ENCODE measurements at regions not wholly inside any gene's neighbourhood (a gene's known extent, or its start where the extent isn't known, plus 50 kb on each side); places are given as distances from the start of the nearest gene placed in this dataset.
A peak's percentile ranks its signal among the peaks of the same experiment; 100 is the strongest.

DNA sequence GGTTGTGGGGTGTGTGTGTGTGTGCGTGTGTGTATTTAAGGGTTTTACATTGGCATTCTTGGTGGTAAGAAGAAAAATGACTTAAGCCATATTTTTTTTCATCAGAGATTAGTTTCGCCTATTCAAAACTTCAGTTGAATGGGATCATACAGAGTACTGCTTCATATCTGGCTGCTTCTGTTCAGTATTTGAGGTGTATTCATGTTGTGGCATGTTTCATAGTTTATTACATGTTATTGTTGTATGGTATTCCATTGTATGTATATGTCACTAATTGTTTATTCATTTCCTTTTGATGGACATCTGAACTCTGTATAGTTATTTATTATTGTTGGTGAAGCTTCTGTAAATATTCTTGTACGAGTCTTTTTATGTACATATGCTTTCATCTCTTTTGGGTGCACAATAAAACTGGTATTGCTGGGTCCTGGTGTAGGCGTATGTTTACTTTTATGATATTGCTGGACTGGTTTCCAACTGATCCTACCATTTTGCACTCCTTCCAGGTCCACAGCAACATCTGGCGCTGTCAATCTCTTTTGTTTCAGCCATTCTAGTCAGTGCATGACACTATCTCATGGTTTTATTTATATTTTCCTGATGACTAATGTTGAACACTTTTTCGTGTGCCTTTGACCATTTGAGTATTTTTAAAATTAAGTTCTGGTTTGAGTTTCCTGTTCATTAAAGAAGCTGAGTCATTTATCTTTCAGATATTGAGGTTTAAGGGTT is 77.4 kb upstream of the MAF start:
- DNase-seq, result no peak

- DNase-seq, result no peak
Measured at GRCh38 chr16:79673635-79674034, 73.1 kb upstream of the MAF start.

- DNase-seq, result no peak
Measured at GRCh38 chr16:79672524-79672923, 72.0 kb upstream of the MAF start.

DNA sequence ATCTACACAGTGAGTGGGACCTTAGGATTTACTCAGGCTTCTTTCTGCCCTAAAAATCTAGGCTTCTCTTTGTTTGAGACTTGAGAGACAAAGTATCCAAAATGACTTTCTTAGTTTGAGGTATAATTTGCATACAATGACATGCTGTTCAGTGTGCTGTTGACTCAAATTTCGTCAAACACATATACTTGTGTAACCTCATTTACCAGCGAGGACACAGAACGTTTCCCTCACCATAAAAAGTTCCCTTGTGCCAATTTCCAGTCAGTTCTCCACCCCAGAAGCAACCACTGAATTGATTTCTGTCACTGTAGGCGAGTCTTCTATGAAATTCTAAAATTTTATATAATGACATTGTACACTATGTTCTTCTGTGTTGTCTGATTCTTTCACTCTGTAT is 68.0 kb upstream of the MAF start:
- DNase-seq, result no peak

- DNase-seq, result no peak
Measured at GRCh38 chr16:79665970-79666369, 65.4 kb upstream of the MAF start.

- DNase-seq, result no peak
Measured at GRCh38 chr16:79664407-79664806, 63.9 kb upstream of the MAF start.

GRCh38 chr16:79662669-79663313 is 62.3 kb upstream of the MAF start:
- DNase-seq, result no peak

DNA sequence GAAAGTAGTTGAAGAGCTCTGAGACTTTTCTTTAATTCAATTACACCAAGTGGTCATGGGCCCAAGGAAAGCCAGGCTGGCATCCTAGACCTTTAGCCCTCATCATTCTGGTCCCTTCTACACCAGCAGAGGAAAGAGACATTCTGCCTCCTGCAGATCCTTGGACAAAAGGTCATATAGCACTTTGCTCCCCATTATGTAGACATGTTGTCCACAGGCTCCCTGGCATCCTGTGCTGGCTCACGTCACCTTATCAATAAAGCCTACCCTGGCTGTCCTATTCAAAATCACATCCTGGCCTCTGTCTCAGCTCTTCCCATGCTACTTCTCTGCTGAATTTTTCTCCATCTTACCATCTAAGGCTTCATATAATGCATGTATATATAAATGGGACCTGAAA is 61.6 kb upstream of the MAF start:
- DNase-seq, result no peak

DNA sequence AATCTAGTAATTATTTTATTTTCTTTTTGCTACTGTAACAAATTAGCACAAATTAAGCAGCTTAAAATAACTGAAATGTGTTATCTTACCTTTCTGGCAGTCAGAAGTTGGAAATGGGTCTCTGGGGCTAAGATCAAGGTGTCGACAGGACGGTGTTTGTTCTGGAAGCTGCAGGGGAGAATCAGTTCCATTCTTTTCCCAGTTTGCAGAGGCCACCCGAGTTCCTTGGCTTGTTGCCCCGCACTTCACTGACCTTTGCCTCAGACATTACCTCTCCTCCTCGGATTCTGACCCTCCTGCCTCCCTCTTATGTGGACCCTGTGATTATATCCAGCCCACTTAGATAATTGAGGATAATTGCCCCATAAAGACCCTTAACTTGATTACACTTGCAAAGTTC is 61.0 kb upstream of the MAF start:
- DNase-seq, result no peak

GRCh38 chr16:79659344-79659743 is 58.8 kb upstream of the MAF start:
- DNase-seq, result no peak

GRCh38 chr16:79658301-79659033 is 57.9 kb upstream of the MAF start:
- DNase-seq, result peak; percentile 15

DNA sequence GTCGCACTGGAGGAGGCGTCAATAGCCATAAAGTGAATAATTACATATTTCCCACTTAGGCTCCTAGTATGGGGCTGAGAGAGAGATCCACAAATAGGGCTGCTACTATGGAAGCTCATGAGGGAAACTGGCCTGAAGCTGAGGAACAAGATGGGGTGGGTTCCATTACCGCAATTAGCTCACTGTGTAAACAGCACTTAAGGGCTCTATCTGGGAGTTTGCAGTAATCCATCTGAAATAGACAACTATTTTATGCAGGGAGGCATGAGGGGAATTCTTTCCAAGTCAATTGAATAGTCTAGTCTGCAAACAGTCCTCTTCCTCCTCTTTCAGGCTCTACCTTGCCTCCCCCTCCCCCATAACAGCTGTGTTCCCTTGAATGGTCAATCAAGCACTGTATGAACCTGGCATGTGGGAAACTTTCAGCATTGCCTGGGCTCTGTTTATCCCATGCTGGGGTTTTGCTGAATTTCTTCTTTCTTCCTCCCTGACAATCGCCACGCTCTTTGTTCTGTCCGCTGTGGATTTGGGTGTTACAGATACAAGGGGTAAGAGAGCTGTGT is 56.1 kb upstream of the MAF start:
- DNase-seq, result no peak

- DNase-seq, result no peak
Measured at GRCh38 chr16:79653373-79653891, 52.9 kb upstream of the MAF start.

DNA sequence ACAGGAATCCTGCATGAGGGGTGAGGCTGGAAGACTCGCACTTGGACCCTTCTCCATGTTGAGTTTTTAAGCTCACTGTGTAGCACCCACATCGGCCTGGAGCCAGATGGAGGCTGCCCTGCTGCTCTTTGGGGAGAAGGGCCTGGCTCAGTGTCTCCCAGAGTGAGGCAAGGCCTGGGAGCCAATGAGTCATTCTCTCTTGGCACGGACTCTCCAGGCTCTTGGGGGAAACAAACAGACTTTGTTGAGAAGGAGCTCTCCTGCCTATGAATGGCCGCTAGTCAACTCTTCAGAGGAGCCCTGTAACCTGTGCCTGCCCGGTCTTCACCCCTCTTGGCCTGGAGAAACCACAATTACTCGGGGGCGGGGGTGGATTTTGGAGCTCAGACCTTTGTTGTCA is 50.8 kb upstream of the MAF start:
- no peak for DNase-seq
